ENCODE measurements at regions not wholly inside any gene's neighbourhood (a gene's known extent, or its start where the extent isn't known, plus 50 kb on each side); places are given as distances from the start of the nearest gene placed in this dataset.

GRCh38 chr10:6951732-6952131, 371.7 kb upstream of the PRKCQ start:
- no peak for TF ChIP-seq CTCF (IDR thresholded peaks at IDR 0.05; ENCODE audit: insufficient read depth, low read length, missing control alignments)
- ChIA-PET POLR2A (no interaction called here), CTCF (no interaction called here)
- no peak for DNase-seq (ENCODE audit: low read depth, low spot score)
- H3K4me3 ChIP-seq (ENCODE audit: low read depth, low read length) = no peak overlapping the region

GRCh38 chr10:6950133-6950532, 370.1 kb upstream of the PRKCQ start:
- no peak overlapping the region for H3K4me3 ChIP-seq (ENCODE audit: low read depth, low read length)
- CTCF ChIA-PET = no interaction called here
- no peak for DNase-seq (ENCODE audit: low read depth, low spot score)
- TF ChIP-seq CTCF (IDR thresholded peaks at IDR 0.05; ENCODE audit: insufficient read depth, low read length, missing control alignments) = no peak
- POLR2A ChIA-PET = no interaction called here

- H3K4me3 ChIP-seq (ENCODE audit: low read depth, low read length) = no peak overlapping the region
- CTCF ChIA-PET = no interaction called here
- DNase-seq (ENCODE audit: low read depth, low spot score) = no peak
- TF ChIP-seq CTCF (IDR thresholded peaks at IDR 0.05; ENCODE audit: insufficient read depth, low read length, missing control alignments) = no peak
- POLR2A ChIA-PET = no interaction called here
Observed at GRCh38 chr10:6944436-6944835, 364.4 kb upstream of the PRKCQ start.

GRCh38 chr10:6938384-6938783, 358.3 kb upstream of the PRKCQ start:
- DNase-seq (ENCODE audit: low read depth, low spot score) = no peak
- TF ChIP-seq CTCF (IDR thresholded peaks at IDR 0.05; ENCODE audit: insufficient read depth, low read length, missing control alignments) = no peak
- POLR2A ChIA-PET = no interaction called here
- H3K4me3 ChIP-seq (ENCODE audit: low read depth, low read length) = no peak overlapping the region
- CTCF ChIA-PET = interaction anchor here (1.0 kb wide), 1 partner anchor 18 kb away, joined by 4 read pairs; no protein-coding TSS in a partner anchor

GRCh38 chr10:6936931-6937330, 356.9 kb upstream of the PRKCQ start:
- no peak for DNase-seq (ENCODE audit: low read depth, low spot score)
- no peak for TF ChIP-seq CTCF (IDR thresholded peaks at IDR 0.05; ENCODE audit: insufficient read depth, low read length, missing control alignments)
- POLR2A ChIA-PET = no interaction called here
- CTCF ChIA-PET = no interaction called here
- no peak overlapping the region for H3K4me3 ChIP-seq (ENCODE audit: low read depth, low read length)

- no peak overlapping the region for H3K4me3 ChIP-seq (ENCODE audit: low read depth, low read length)
- ChIA-PET POLR2A (no interaction called here), CTCF (no interaction called here)
- no peak for DNase-seq (ENCODE audit: low read depth, low spot score)
- no peak for TF ChIP-seq CTCF (IDR thresholded peaks at IDR 0.05; ENCODE audit: insufficient read depth, low read length, missing control alignments)
Observed at GRCh38 chr10:6929148-6929830, 349.2 kb upstream of the PRKCQ start.
